GM23338 (cell line): ENCODE measurements at regions not wholly inside any gene's neighbourhood (a gene's known extent, or its start where the extent isn't known, plus 50 kb on each side); places are given as distances from the start of the nearest gene placed in this dataset.

Source experiments
- ATAC-seq: fragments of 200-7000 bp; cut with Tn5 transposase; 3 replicates; pipeline ENCODE4 v1.9.1; 2020
- DNase-seq: peaks from one replicate; pipeline ENCODE4 v3.0.0-alpha.2; 2015; ENCODE audit warnings: low spot score
- H2AFZ ChIP-seq: fragments of 200-600 bp; sonication (generic); 2 replicates; pipeline ENCODE4 v1.8.0; 2016; ENCODE audit warnings: antibody characterized with exemption, mild to moderate bottlenecking, moderate library complexity
- H3F3A ChIP-seq: fragments of 200-600 bp; sonication (generic); replicated peaks from 2 replicates; pipeline ENCODE4 v1.8.0; 2017; ENCODE audit warnings: antibody characterized with exemption, mixed run types, low read depth
- H3K27ac ChIP-seq: fragments of 200-600 bp; sonication (generic); 2 replicates; pipeline ENCODE4 v1.6.1; 2016; ENCODE audit warnings: low read depth
- H3K27me3 ChIP-seq: fragments of 200-600 bp; sonication (generic); 2 replicates; pipeline ENCODE4 v1.8.0; 2016; ENCODE audit warnings: mild to moderate bottlenecking, mixed run types, moderate library complexity; ENCODE audit not compliant: insufficient read depth
- H3K36me3 ChIP-seq: fragments of 200-600 bp; sonication (generic); 2 replicates; pipeline ENCODE4 v1.8.0; 2016; ENCODE audit warnings: mild to moderate bottlenecking; ENCODE audit not compliant: insufficient read depth
- H3K4me1 ChIP-seq: fragments of 200-600 bp; sonication (generic); 2 replicates; pipeline ENCODE4 v1.8.0; 2016; ENCODE audit warnings: mild to moderate bottlenecking, moderate library complexity; ENCODE audit not compliant: insufficient read depth
- H3K4me2 ChIP-seq: fragments of 200-600 bp; sonication (generic); 2 replicates; pipeline ENCODE4 v1.7.1; 2017; ENCODE audit warnings: mixed run types
- H3K4me3 ChIP-seq: fragments of 200-600 bp; sonication (generic); 2 replicates; pipeline ENCODE4 v1.6.1; 2016; ENCODE audit warnings: mixed run types
- H3K79me2 ChIP-seq: fragments of 200-600 bp; sonication (generic); replicated peaks from 2 replicates; pipeline ENCODE4 v1.8.0; 2017; ENCODE audit warnings: mild to moderate bottlenecking; ENCODE audit not compliant: insufficient read depth
- H3K9me2 ChIP-seq: fragments of 200-600 bp; sonication (generic); 2 replicates; pipeline ENCODE4 v1.8.0; 2017; ENCODE audit not compliant: insufficient read depth
- H4K20me1 ChIP-seq: fragments of 200-600 bp; sonication (generic); replicated peaks from 2 replicates; pipeline ENCODE4 v1.8.0; 2017; ENCODE audit warnings: mild to moderate bottlenecking; ENCODE audit not compliant: insufficient read depth
- H3K27ac Mint-ChIP-seq: 2 replicates; pipeline ENCODE4 v1.8.0; 2020; ENCODE audit warnings: inconsistent platforms, mild to moderate bottlenecking, moderate library complexity, mixed read lengths
- H3K27me3 Mint-ChIP-seq: 3 replicates; pipeline ENCODE4 v1.8.0; 2022; ENCODE audit warnings: low read depth, mild to moderate bottlenecking, moderate library complexity, mixed read lengths, inconsistent platforms; ENCODE audit not compliant: insufficient read depth, poor library complexity
- H3K36me3 Mint-ChIP-seq: 3 replicates; pipeline ENCODE4 v1.8.0; 2021; ENCODE audit warnings: low read depth, mild to moderate bottlenecking, inconsistent platforms, moderate library complexity, mixed read lengths
- H3K4me1 Mint-ChIP-seq: 3 replicates; pipeline ENCODE4 v1.8.0; 2020; ENCODE audit warnings: mild to moderate bottlenecking, inconsistent platforms, mixed read lengths
- H3K4me3 Mint-ChIP-seq: 3 replicates; pipeline ENCODE4 v1.8.0; 2021; ENCODE audit warnings: moderate library complexity, mild to moderate bottlenecking, inconsistent platforms, mixed read lengths
- H3K9me3 Mint-ChIP-seq: 3 replicates; pipeline ENCODE4 v1.8.0; 2020; ENCODE audit warnings: moderate library complexity, mild to moderate bottlenecking, inconsistent platforms, mixed read lengths
- CREB1 ChIP-seq: fragments of 250-450 bp; sonication (Bioruptor Pico); IDR thresholded peaks from 2 replicates; pipeline ENCODE4 v1.5.0; 2020; ENCODE audit warnings: low read depth, mild to moderate bottlenecking, moderate library complexity
- CTCF ChIP-seq, 2 experiments: fragments of 200-600 bp in 1 of 2; sonication (generic) in 1 of 2; conservative IDR thresholded peaks; 2 replicates each; pipeline versions ENCODE4 v1.5.1 to v1.6.1; 2016 to 2017; ENCODE audit warnings: antibody characterized with exemption in 2 of 2, low read depth in 2 of 2, mild to moderate bottlenecking in 2 of 2, moderate library complexity in 1 of 2
- ETS1 ChIP-seq: IDR thresholded peaks from 2 replicates; pipeline ENCODE4 v1.6.1; 2016; ENCODE audit warnings: antibody characterized with exemption
- EZH2 ChIP-seq: fragments of 200-600 bp; sonication (generic); IDR thresholded peaks from one replicate; pipeline ENCODE4 v1.8.0; 2017; ENCODE audit warnings: antibody characterized with exemption, mild to moderate bottlenecking, low read depth; ENCODE audit not compliant: unreplicated experiment
- EZH2phosphoT487 ChIP-seq: fragments of 200-600 bp; sonication (generic); IDR thresholded peaks from one replicate; pipeline ENCODE4 v1.8.1; 2018; ENCODE audit warnings: antibody characterized with exemption; ENCODE audit not compliant: unreplicated experiment
- JUNB ChIP-seq: IDR thresholded peaks from one replicate; pipeline ENCODE4 v1.6.1; 2016; ENCODE audit warnings: antibody characterized with exemption; ENCODE audit not compliant: unreplicated experiment
- NANOG ChIP-seq: IDR thresholded peaks from 2 replicates; pipeline ENCODE4 v1.6.1; 2016; ENCODE audit warnings: antibody characterized with exemption, borderline replicate concordance
- POLR2AphosphoS5 ChIP-seq: IDR thresholded peaks from 2 replicates; pipeline ENCODE4 v1.6.1; 2016; ENCODE audit warnings: antibody characterized with exemption, low read depth
- REST ChIP-seq: IDR thresholded peaks from one replicate; pipeline ENCODE4 v1.6.1; 2018; ENCODE audit warnings: antibody characterized with exemption; ENCODE audit not compliant: unreplicated experiment
- STAT1 ChIP-seq: IDR thresholded peaks from one replicate; pipeline ENCODE4 v1.6.1; 2016; ENCODE audit warnings: antibody characterized with exemption; ENCODE audit not compliant: unreplicated experiment
- ZNF114 ChIP-seq: fragments of 250-450 bp; sonication (Bioruptor Pico); IDR thresholded peaks from 2 replicates; pipeline ENCODE4 v1.5.0; 2020; ENCODE audit warnings: mild to moderate bottlenecking, moderate library complexity
- ZNF331 ChIP-seq: fragments of 250-450 bp; sonication (Bioruptor Pico); IDR thresholded peaks from 2 replicates; pipeline ENCODE4 v1.5.0; 2020; ENCODE audit warnings: low read depth, mild to moderate bottlenecking, moderate library complexity
- ZNF462 ChIP-seq: fragments of 250-450 bp; sonication (Bioruptor Pico); IDR thresholded peaks from 2 replicates; pipeline ENCODE4 v1.5.0; 2020; ENCODE audit warnings: mild to moderate bottlenecking, moderate library complexity

- Mint-ChIP-seq H3K27ac (no peak overlapping the region), H3K4me3 (no peak overlapping the region), H3K27me3 (peaks cover 6% of the 10 kb centered on the region), H3K9me3 (no peaks in the 10 kb centered on the region), H3K4me1 (peaks cover 10% of the 10 kb centered on the region), H3K36me3 (no peaks in the 10 kb centered on the region)
- no peaks in the 10 kb centered on the region for H3K4me1 ChIP-seq
- H3F3A ChIP-seq = no peaks in the 10 kb centered on the region
- no peak overlapping the region; the same call in 1 of the 2 replicates for H2AFZ ChIP-seq
- H3K27me3 ChIP-seq = no peaks in the 10 kb centered on the region
- ATAC-seq (no peak), DNase-seq (no peak)
- no peak overlapping the region for H3K4me2 ChIP-seq
- no peak for TF ChIP-seq REST
- TF ChIP-seq CREB1 = no peak
- TF ChIP-seq ETS1 = no peak
- TF ChIP-seq NANOG = no peak
- TF ChIP-seq ZNF331 (CRISPR knock-in tag) = no peak
- no peak for TF ChIP-seq JUNB
- no peak for TF ChIP-seq ZNF114 (CRISPR knock-in tag)
- no peak for TF ChIP-seq EZH2phosphoT487
- no peak for TF ChIP-seq POLR2AphosphoS5
- no peak for TF ChIP-seq STAT1
- no peak for TF ChIP-seq EZH2
- no peak for TF ChIP-seq ZNF462
- TF ChIP-seq CTCF (conservative IDR thresholded peaks at IDR 0.05; ENCODE audit: low read depth in 2 of 2) = no peak
- no peaks in the 10 kb centered on the region for H4K20me1 ChIP-seq
- peaks cover 11% of the 10 kb centered on the region; the same call in 1 of the 2 replicates for H3K9me2 ChIP-seq
- no peak overlapping the region for H3K27ac ChIP-seq
- no peaks in the 10 kb centered on the region for H3K36me3 ChIP-seq
- no peaks in the 10 kb centered on the region for H3K79me2 ChIP-seq
- no peak overlapping the region for H3K4me3 ChIP-seq
These were observed 95.8 kb upstream of the SLC25A36 start for GRCh38 chr3:140845882-140846281.
